H1 (cell line): ENCODE measurements at regions not wholly inside any gene's neighbourhood (a gene's known extent, or its start where the extent isn't known, plus 50 kb on each side); places are given as distances from the start of the nearest gene placed in this dataset.

ENCODE experiments used
- CTCF ChIA-PET: fragments of 300-600 bp; sonication (Branson Sonifier 250); formaldehyde crosslinking; loops from one replicate; lab custom pipeline; 2021; ENCODE audit not compliant: partially characterized antibody; lab: Charles Lee
- POLR2A ChIA-PET: fragments of 300-600 bp; sonication (Branson Sonifier 250); formaldehyde crosslinking; loops from one replicate; lab custom pipeline; 2021; ENCODE audit warnings: inconsistent platforms; ENCODE audit not compliant: partially characterized antibody; lab: Charles Lee
- DNase-seq, 2 experiments: peaks; one replicate each; pipeline versions ENCODE4 v3.0.0 to v3.0.0-alpha.2; 2010 to 2022; ENCODE audit warnings: low spot score in 2 of 2, low read depth in 1 of 2, mixed read lengths in 1 of 2
- FAIRE-seq: peaks from 2 replicates; lab custom pipeline; 2011; peaks lifted over from hg19 to GRCh38; lab: Jason Lieb, UNC
- H2AFZ ChIP-seq: 2 replicates; pipeline ENCODE4 v1.8.1; 2012; ENCODE audit warnings: low read length, inconsistent platforms
- H2AK5ac ChIP-seq: 2 replicates; pipeline ENCODE4 v1.6.1; 2013; ENCODE audit warnings: low read depth, low read length
- H2BK120ac ChIP-seq: replicated peaks from 2 replicates; pipeline ENCODE3; 2013; ENCODE audit warnings: low read depth, low read length, inconsistent platforms
- H2BK12ac ChIP-seq: 2 replicates; pipeline ENCODE4 v1.6.1; 2013; ENCODE audit warnings: low read depth, low read length
- H2BK15ac ChIP-seq: 2 replicates; pipeline ENCODE4 v1.6.1; 2013; ENCODE audit warnings: low read length
- H2BK20ac ChIP-seq: 2 replicates; pipeline ENCODE4 v1.6.1; 2013; ENCODE audit warnings: low read length
- H2BK5ac ChIP-seq: 2 replicates; pipeline ENCODE4 v1.6.1; 2013; ENCODE audit warnings: low read depth, low read length
- H3K14ac ChIP-seq: 2 replicates; pipeline ENCODE4 v1.6.1; 2013; ENCODE audit warnings: inconsistent platforms; ENCODE audit not compliant: insufficient read length
- H3K18ac ChIP-seq: 2 replicates; pipeline ENCODE4 v1.6.1; 2013; ENCODE audit warnings: low read length; ENCODE audit errors: extremely low read depth
- H3K23ac ChIP-seq: 2 replicates; pipeline ENCODE4 v1.6.1; 2013; ENCODE audit warnings: inconsistent platforms; ENCODE audit not compliant: insufficient read length
- H3K23me2 ChIP-seq: 2 replicates; pipeline ENCODE4 v1.6.1; 2013; ENCODE audit warnings: low read depth, low read length
- H3K27ac ChIP-seq: 2 replicates; pipeline ENCODE4 v1.6.1; 2011; ENCODE audit warnings: low read depth, low read length, inconsistent platforms
- H3K27me3 ChIP-seq, 4 experiments: replicated peaks in 1 of 4; 1 replicate in 1 of 4; 2 replicates in 3 of 4; pipeline versions ENCODE4 v1.6.1 to v1.8.1; 2011 to 2013; ENCODE audit warnings: low read length in 3 of 4, mild to moderate bottlenecking in 3 of 4, inconsistent platforms in 2 of 4, mixed read lengths in 2 of 4, moderate library complexity in 1 of 4; ENCODE audit not compliant: control insufficient read depth in 3 of 4, insufficient read depth in 3 of 4; ENCODE audit errors: extremely low read depth in 1 of 4
- H3K36me3 ChIP-seq, 4 experiments: 2 replicates each; pipeline versions ENCODE4 v1.6.1 to v1.8.1; 2011 to 2013; ENCODE audit warnings: mild to moderate bottlenecking in 4 of 4, low read length in 3 of 4, moderate library complexity in 2 of 4, control low read depth in 1 of 4, inconsistent platforms in 1 of 4; ENCODE audit not compliant: insufficient read depth in 4 of 4, control insufficient read depth in 2 of 4
- H3K4ac ChIP-seq: replicated peaks from 2 replicates; pipeline ENCODE3; 2013; ENCODE audit warnings: low read length, low read depth, mixed read lengths, inconsistent platforms; ENCODE audit not compliant: insufficient read length
- H3K4me1 ChIP-seq, 4 experiments: replicated peaks in 1 of 4; 1 replicate in 1 of 4; 2 replicates in 3 of 4; pipeline versions ENCODE4 v1.6.1 to v1.8.1; 2011 to 2013; ENCODE audit warnings: low read length in 3 of 4, inconsistent platforms in 2 of 4, mixed read lengths in 1 of 4; ENCODE audit not compliant: insufficient read depth in 4 of 4, control insufficient read depth in 3 of 4
- H3K4me2 ChIP-seq, 2 experiments: 2 replicates each; pipeline versions ENCODE4 v1.6.1 to v1.8.1; 2011 to 2013; ENCODE audit warnings: low read depth in 2 of 2, low read length in 2 of 2, control low read depth in 1 of 2, inconsistent platforms in 1 of 2, mild to moderate bottlenecking in 1 of 2; ENCODE audit not compliant: insufficient read depth in 1 of 2
- H3K4me3 ChIP-seq, 4 experiments: fragments of 200-600, 300-600 bp in 1 of 4; sonication (generic), shearing (Covaris generic), sonication (Bioruptor Twin) in 1 of 4; 2 replicates each; pipeline versions ENCODE4 v1.5.1 to v1.8.1; 2011 to 2016; ENCODE audit warnings: low read length in 4 of 4, low read depth in 3 of 4, control low read depth in 2 of 4, inconsistent platforms in 2 of 4, mild to moderate bottlenecking in 2 of 4, mixed read lengths in 1 of 4, moderate library complexity in 1 of 4; ENCODE audit not compliant: insufficient read depth in 2 of 4; ENCODE audit errors: extremely low read depth in 1 of 4
- H3K56ac ChIP-seq: replicated peaks from 2 replicates; pipeline ENCODE3; 2013; ENCODE audit warnings: low read depth, mild to moderate bottlenecking, mixed read lengths, low read length, inconsistent platforms; ENCODE audit not compliant: insufficient read length
- H3K79me1 ChIP-seq: 2 replicates; pipeline ENCODE4 v1.6.1; 2013; ENCODE audit warnings: low read depth, low read length, control low read depth
- H3K79me2 ChIP-seq, 2 experiments: 2 replicates each; pipeline versions ENCODE4 v1.6.1 to v1.8.1; 2012 to 2013; ENCODE audit warnings: low read length in 2 of 2, mild to moderate bottlenecking in 2 of 2, inconsistent platforms in 1 of 2; ENCODE audit not compliant: insufficient read depth in 2 of 2, control insufficient read depth in 1 of 2
- H3K9ac ChIP-seq, 4 experiments: replicated peaks in 1 of 4; 1 replicate in 1 of 4; 2 replicates in 3 of 4; pipeline versions ENCODE4 v1.6.1 to v1.8.1; 2011 to 2013; ENCODE audit warnings: low read depth in 3 of 4, low read length in 3 of 4, control low read depth in 2 of 4, mild to moderate bottlenecking in 2 of 4, moderate library complexity in 2 of 4, inconsistent platforms in 1 of 4; ENCODE audit errors: extremely low read depth in 1 of 4
- H3K9me3 ChIP-seq, 2 experiments: 2 replicates each; pipeline versions ENCODE4 v1.6.1 to v1.8.1; 2012 to 2013; ENCODE audit warnings: mild to moderate bottlenecking in 2 of 2, moderate library complexity in 2 of 2, control low read depth in 1 of 2, inconsistent platforms in 1 of 2, low read depth in 1 of 2, low read length in 1 of 2, mixed read lengths in 1 of 2; ENCODE audit not compliant: insufficient read depth in 2 of 2
- H4K20me1 ChIP-seq, 2 experiments: replicated peaks in 1 of 2; 2 replicates each; pipeline versions ENCODE3 to v1.8.1; 2011 to 2013; ENCODE audit warnings: inconsistent platforms in 2 of 2, low read length in 2 of 2, mild to moderate bottlenecking in 1 of 2; ENCODE audit not compliant: insufficient read depth in 2 of 2, control insufficient read depth in 1 of 2
- H4K5ac ChIP-seq: 2 replicates; pipeline ENCODE4 v1.6.1; 2013; ENCODE audit warnings: low read length, low read depth, mixed read lengths, inconsistent platforms; ENCODE audit not compliant: insufficient read length
- H4K8ac ChIP-seq: 2 replicates; pipeline ENCODE4 v1.8.0; 2013; ENCODE audit warnings: mild to moderate bottlenecking, moderate library complexity, low read length, inconsistent platforms; ENCODE audit not compliant: insufficient read depth; ENCODE audit errors: extremely low read depth
- H4K91ac ChIP-seq: replicated peaks from 2 replicates; pipeline ENCODE3; 2013; ENCODE audit warnings: low read length, mixed read lengths, inconsistent platforms; ENCODE audit not compliant: insufficient read length
- E2F6 ChIP-seq: IDR thresholded peaks from 2 replicates; pipeline ENCODE4 v1.6.1; 2012; ENCODE audit warnings: inconsistent platforms
- EZH2 ChIP-seq: fragments of 200-600 bp; sonication (generic); IDR thresholded peaks from 2 replicates; pipeline ENCODE4 v1.7.1; 2012; ENCODE audit warnings: low read depth, mild to moderate bottlenecking, moderate library complexity, low read length, inconsistent platforms; ENCODE audit not compliant: severe bottlenecking
- FOSL1 ChIP-seq: IDR thresholded peaks from 2 replicates; pipeline ENCODE4 v1.6.1; 2011; ENCODE audit warnings: mild to moderate bottlenecking, low read depth, low read length, moderate library complexity; ENCODE audit not compliant: insufficient read depth
- MAX ChIP-seq: IDR thresholded peaks from 2 replicates; pipeline ENCODE4 v1.6.1; 2012; ENCODE audit warnings: inconsistent platforms
- USF2 ChIP-seq: IDR thresholded peaks from 2 replicates; pipeline ENCODE4 v1.6.1; 2011; ENCODE audit warnings: low read length, improper control_type of control experiment
- WGBS, 2 experiments: shearing (Covaris generic) in 1 of 2; methylation state at CpG; one replicate each; pipeline versions ENCODE4 v1.1.6 to v1.1.7; 2013 to 2015; ENCODE audit warnings: low lambda C conversion rate in 2 of 2, mixed read lengths in 2 of 2, inconsistent platforms in 1 of 2, low coverage in 1 of 2, missing lambda C conversion rate in 1 of 2; ENCODE audit not compliant: insufficient replicate concordance in 2 of 2, insufficient coverage in 1 of 2, insufficient read length in 1 of 2; ENCODE audit errors: extremely low coverage in 1 of 2, missing lambda C conversion rate in 1 of 2; 5-methylcytosine and 5-hydroxymethylcytosine counted together

- H2BK20ac ChIP-seq, result peak overlapping the region; percentile 66; the same call in 1 of the 2 replicates
- no peak overlapping the region for H3K14ac ChIP-seq
- TF ChIP-seq USF2 (no peak), E2F6 (peak; percentile 74), FOSL1 (no peak), EZH2 (no peak), MAX (peak; percentile 82)
- no peak overlapping the region; the same call in 1 of the 2 replicates for H4K8ac ChIP-seq
- peak overlapping the region; percentile 17; the same call in 1 of the 2 replicates for H3K18ac ChIP-seq
- no peak overlapping the region for H3K23ac ChIP-seq
- no peaks in the 10 kb centered on the region for H3K79me2 ChIP-seq
- 0 out of 2 replicates have a peak overlapping the region, but pooled peaks have one; percentile 35 for H2BK5ac ChIP-seq
- ChIA-PET POLR2A (no interaction called here), CTCF (interaction anchor here (0.6 to 1.5 kb wide), 5 partner anchors 27 to 805 kb away, joined by 3 to 6 read pairs (median 3); no protein-coding TSS in a partner anchor)
- H4K91ac ChIP-seq, result no peak overlapping the region
- no peaks in the 10 kb centered on the region; a peak in 2 of 7 replicates for H3K27me3 ChIP-seq
- H3K4me2 ChIP-seq, result no peak overlapping the region
- no peak overlapping the region for H2AK5ac ChIP-seq
- no peak for DNase-seq
- H4K20me1 ChIP-seq, result no peaks in the 10 kb centered on the region
- FAIRE-seq, result no peak
- H3K9ac ChIP-seq, result no peak overlapping the region
- no peak overlapping the region for H2AFZ ChIP-seq
- H3K9me3 ChIP-seq, result no peaks in the 10 kb centered on the region
- H3K4ac ChIP-seq, result no peak overlapping the region
- H3K36me3 ChIP-seq, result no peaks in the 10 kb centered on the region
- no peak overlapping the region for H3K56ac ChIP-seq
- H3K4me1 ChIP-seq, result peaks cover 8 to 19% (median 9%) of the 10 kb centered on the region in 4 experiments
- WGBS, 2 experiments, result 75% methylated on average over 14 of the region's 15 CpGs; no CpG with 5 or more reads in 1 of the 2 experiments
- H3K79me1 ChIP-seq, result no peaks in the 10 kb centered on the region
- H2BK120ac ChIP-seq, result peak overlapping the region; percentile 43
- H2BK12ac ChIP-seq, result peak overlapping the region; percentile 85
- H4K5ac ChIP-seq, result no peak overlapping the region
- H2BK15ac ChIP-seq, result peak overlapping the region; percentile 97; the same call in 1 of the 2 replicates
- H3K4me3 ChIP-seq, result no peak overlapping the region
- no peaks in the 10 kb centered on the region for H3K23me2 ChIP-seq
- H3K27ac ChIP-seq, result no peak overlapping the region
Observed at GRCh38 chr17:65459677-65460347, 101.6 kb downstream of the AXIN2 start.
